Lower lobe of right lung (tissue), 2 donors: ENCODE measurements at regions not wholly inside any gene's neighbourhood (a gene's known extent, or its start where the extent isn't known, plus 50 kb on each side); places are given as distances from the start of the nearest gene placed in this dataset.

Experiments used
- ATAC-seq, 2 donors: fragments of 200-7000 bp; cut with Tn5 transposase; one replicate each; pipeline ENCODE4 v1.9.1; 2020 to 2022; ENCODE audit warnings: mild to moderate bottlenecking in 2 of 2, moderate library complexity in 2 of 2
- DNase-seq: peaks from one replicate; pipeline ENCODE4 v3.0.0-alpha.2; 2020
- H3K27ac ChIP-seq: fragments of 200-600 bp; one replicate; pipeline ENCODE4 v1.8.0; 2022
- H3K27me3 ChIP-seq: fragments of 200-600 bp; one replicate; pipeline ENCODE4 v1.8.0; 2022; ENCODE audit warnings: low read depth
- H3K36me3 ChIP-seq: fragments of 200-600 bp; one replicate; pipeline ENCODE4 v1.8.0; 2022; ENCODE audit warnings: mild to moderate bottlenecking
- H3K4me1 ChIP-seq: fragments of 200-600 bp; one replicate; pipeline ENCODE4 v1.8.0; 2022
- H3K4me3 ChIP-seq: fragments of 200-600 bp; one replicate; pipeline ENCODE4 v1.8.0; 2022; ENCODE audit warnings: mild to moderate bottlenecking
- H3K9me3 ChIP-seq: fragments of 200-600 bp; one replicate; pipeline ENCODE4 v1.8.0; 2022
- CTCF ChIP-seq: fragments of 200-600 bp; IDR thresholded peaks from one replicate; pipeline ENCODE4 v1.8.0; 2022; ENCODE audit warnings: antibody characterized with exemption, mild to moderate bottlenecking
- intact Hi-C: fragments of 100-400 bp; cut with DNase I; formaldehyde crosslinking; loops from one replicate; pipeline ENCODE4 v1.11.0; 2022
- donor health status: DM: no; HTN: yes; CAD: no; lungs with severe emphysema.

DNA sequence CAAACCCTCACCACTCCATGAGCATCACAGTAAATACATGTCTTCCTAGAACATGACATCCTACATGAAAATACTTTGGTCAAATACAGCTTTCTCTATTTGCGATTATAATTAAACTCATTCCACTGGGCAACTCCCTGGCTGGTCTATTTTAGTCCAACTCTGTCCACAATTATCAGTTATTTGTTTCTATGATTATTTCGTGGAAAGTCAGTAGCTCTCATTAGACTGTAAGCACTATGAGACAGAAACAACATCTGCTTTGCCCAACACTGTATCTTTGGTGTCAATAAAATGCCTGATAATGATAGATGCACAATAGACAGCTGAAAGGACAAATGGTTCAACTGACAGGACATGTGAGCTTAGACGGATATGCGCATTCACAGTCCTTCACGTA, 292.0 kb downstream of the KLF12 start:
- H3K4me1 ChIP-seq = no peaks in the 10 kb centered on the region
- no peak for TF ChIP-seq CTCF
- intact Hi-C loops = no loop called here
- no peak overlapping the region for H3K27ac ChIP-seq
- H3K9me3 ChIP-seq = no peaks in the 10 kb centered on the region
- H3K27me3 ChIP-seq = no peaks in the 10 kb centered on the region
- no peak overlapping the region for H3K4me3 ChIP-seq
- no peaks in the 10 kb centered on the region for H3K36me3 ChIP-seq
- ATAC-seq (no peak), DNase-seq (no peak)

- H3K4me1 ChIP-seq = no peaks in the 10 kb centered on the region
- no peaks in the 10 kb centered on the region for H3K9me3 ChIP-seq
- H3K27ac ChIP-seq = no peak overlapping the region
- intact Hi-C loops = no loop called here
- no peak for TF ChIP-seq CTCF
- no peak overlapping the region for H3K4me3 ChIP-seq
- no peaks in the 10 kb centered on the region for H3K27me3 ChIP-seq
- DNase-seq = no peak
- no peaks in the 10 kb centered on the region for H3K36me3 ChIP-seq
- ATAC-seq = no peak
These were observed 297.1 kb downstream of the KLF12 start for GRCh38 chr13:73837147-73837546.

GRCh38 chr13:73835138-73835721, 299.0 kb downstream of the KLF12 start:
- H3K9me3 ChIP-seq = no peaks in the 10 kb centered on the region
- ATAC-seq (peak in 1 of 2 donors; percentile 61), DNase-seq (no peak)
- H3K4me3 ChIP-seq = no peak overlapping the region
- no peaks in the 10 kb centered on the region for H3K36me3 ChIP-seq
- no peaks in the 10 kb centered on the region for H3K4me1 ChIP-seq
- peak; percentile 59 for TF ChIP-seq CTCF
- H3K27me3 ChIP-seq = no peaks in the 10 kb centered on the region
- H3K27ac ChIP-seq = no peak overlapping the region
- intact Hi-C loops = no loop called here

- no peak for TF ChIP-seq CTCF
- Histone ChIP-seq H3K27ac (no peak overlapping the region), H3K36me3 (no peaks in the 10 kb centered on the region), H3K4me1 (no peaks in the 10 kb centered on the region), H3K9me3 (no peaks in the 10 kb centered on the region), H3K4me3 (no peak overlapping the region), H3K27me3 (no peaks in the 10 kb centered on the region)
- DNase-seq (no peak), ATAC-seq (no peak)
- intact Hi-C loops = no loop called here
These were observed 300.7 kb downstream of the KLF12 start for GRCh38 chr13:73833325-73834070.

- no peak for TF ChIP-seq CTCF
- Histone ChIP-seq H3K27me3 (no peaks in the 10 kb centered on the region), H3K36me3 (no peaks in the 10 kb centered on the region), H3K4me3 (no peak overlapping the region), H3K4me1 (no peaks in the 10 kb centered on the region), H3K9me3 (no peaks in the 10 kb centered on the region), H3K27ac (no peak overlapping the region)
- DNase-seq (no peak), ATAC-seq (no peak)
- intact Hi-C loops = no loop called here
These were observed 301.4 kb downstream of the KLF12 start for GRCh38 chr13:73832825-73833224.
